ENCODE measurements at regions not wholly inside any gene's neighbourhood (a gene's known extent, or its start where the extent isn't known, plus 50 kb on each side); places are given as distances from the start of the nearest gene placed in this dataset.

DNA sequence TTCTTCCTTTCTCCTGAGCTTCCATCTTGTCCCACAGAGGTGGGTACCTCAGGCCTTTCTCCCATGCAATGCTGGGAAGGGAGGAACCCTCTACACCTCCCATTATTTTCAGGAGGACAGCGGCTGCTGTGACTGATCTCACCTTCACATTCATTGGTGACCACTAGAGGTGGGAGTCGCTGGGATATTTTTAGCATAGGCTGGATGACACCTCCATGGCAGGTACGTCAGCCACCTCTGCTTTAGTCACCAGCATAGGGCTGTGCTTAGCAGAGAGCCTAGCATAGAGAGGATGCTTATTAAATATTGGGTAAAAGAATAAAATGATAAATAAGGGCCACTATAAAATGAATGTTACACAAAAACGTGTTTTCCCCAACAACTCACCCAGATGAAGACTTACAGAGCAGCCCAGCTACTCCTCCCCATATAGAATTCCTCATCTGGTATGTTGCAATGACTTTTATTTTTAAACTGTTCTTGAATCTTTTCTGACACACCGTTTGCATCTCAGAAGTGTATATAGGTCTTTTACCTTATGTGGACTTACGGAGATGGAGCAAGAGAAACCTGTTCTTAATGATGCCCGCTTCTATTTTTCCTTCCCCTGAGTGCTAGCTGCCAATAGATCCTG lies 60.9 kb upstream of the SORBS2 start:
- TF ChIP-seq CTCF (IDR thresholded peaks at IDR 0.05): no peak
- no peak for TF ChIP-seq POLR2A (IDR thresholded peaks at IDR 0.05)

All from body of pancreas (tissue), 4 donors.